Neural progenitor cell (in vitro differentiated cells): ENCODE measurements at regions not wholly inside any gene's neighbourhood (a gene's known extent, or its start where the extent isn't known, plus 50 kb on each side); places are given as distances from the start of the nearest gene placed in this dataset.

Experiments used
- DNase-seq: peaks from one replicate; pipeline ENCODE4 v3.0.0-alpha.2; 2016; ENCODE audit warnings: low spot score
- H2AFZ ChIP-seq: fragments of 200-600 bp; sonication (generic); replicated peaks from 2 replicates; pipeline ENCODE4 v1.6.1; 2016; ENCODE audit warnings: antibody characterized with exemption
- H3F3A ChIP-seq: fragments of 200-600 bp; sonication (generic); 2 replicates; pipeline ENCODE4 v1.6.1; 2016; ENCODE audit warnings: antibody characterized with exemption, low read depth
- H3K27ac ChIP-seq: fragments of 200-600 bp; sonication (generic); 2 replicates; pipeline ENCODE4 v1.5.1; 2016; ENCODE audit warnings: mild to moderate bottlenecking
- H3K27me3 ChIP-seq: fragments of 200-600 bp; sonication (generic); 2 replicates; pipeline ENCODE4 v1.6.1; 2016; ENCODE audit warnings: mild to moderate bottlenecking, moderate library complexity
- H3K36me3 ChIP-seq: fragments of 200-600 bp; sonication (generic); 2 replicates; pipeline ENCODE4 v1.5.1; 2016
- H3K4me1 ChIP-seq: fragments of 200-600 bp; sonication (generic); 2 replicates; pipeline ENCODE4 v1.6.1; 2016; ENCODE audit warnings: mixed run types
- H3K4me2 ChIP-seq: fragments of 200-600 bp; sonication (generic); 2 replicates; pipeline ENCODE4 v1.6.1; 2016
- H3K4me3 ChIP-seq: fragments of 200-600 bp; sonication (generic); 2 replicates; pipeline ENCODE4 v1.5.1; 2016
- H3K79me2 ChIP-seq: fragments of 200-600 bp; sonication (generic); 2 replicates; pipeline ENCODE4 v1.6.1; 2016; ENCODE audit warnings: low read depth
- H3K9ac ChIP-seq: fragments of 200-600 bp; sonication (generic); 2 replicates; pipeline ENCODE4 v1.6.1; 2016
- H3K9me3 ChIP-seq: fragments of 200-600 bp; sonication (generic); 2 replicates; pipeline ENCODE4 v1.5.1; 2016; ENCODE audit warnings: low read depth
- H4K20me1 ChIP-seq: fragments of 200-600 bp; sonication (generic); 2 replicates; pipeline ENCODE4 v1.6.1; 2016; ENCODE audit warnings: low read depth
- H3K27ac Mint-ChIP-seq: 3 replicates; pipeline ENCODE4 v1.8.0; 2021; ENCODE audit warnings: mixed read lengths
- H3K27me3 Mint-ChIP-seq: 2 replicates; pipeline ENCODE4 v1.8.0; 2022; ENCODE audit warnings: low read depth, mild to moderate bottlenecking, inconsistent platforms, moderate library complexity, mixed read lengths; ENCODE audit not compliant: insufficient read depth
- H3K36me3 Mint-ChIP-seq: 3 replicates; pipeline ENCODE4 v1.8.0; 2021; ENCODE audit warnings: mixed read lengths
- H3K4me1 Mint-ChIP-seq: 3 replicates; pipeline ENCODE4 v1.8.0; 2021; ENCODE audit warnings: mixed read lengths
- H3K4me3 Mint-ChIP-seq: 3 replicates; pipeline ENCODE4 v1.8.0; 2021; ENCODE audit warnings: mild to moderate bottlenecking, moderate library complexity, mixed read lengths
- H3K9me3 Mint-ChIP-seq: 3 replicates; pipeline ENCODE4 v1.8.0; 2020; ENCODE audit warnings: mixed read lengths
- CTCF ChIP-seq: fragments of 200-600 bp; sonication (generic); IDR thresholded peaks from 2 replicates; pipeline ENCODE4 v1.5.1; 2017; ENCODE audit warnings: antibody characterized with exemption, mild to moderate bottlenecking
- EZH2 ChIP-seq: fragments of 200-600 bp; sonication (generic); IDR thresholded peaks from 2 replicates; pipeline ENCODE4 v1.6.1; 2017; ENCODE audit warnings: antibody characterized with exemption, mild to moderate bottlenecking, moderate library complexity
- EZH2phosphoT487 ChIP-seq: fragments of 200-600 bp; sonication (generic); IDR thresholded peaks from 2 replicates; pipeline ENCODE4 v1.6.1; 2017; ENCODE audit warnings: antibody characterized with exemption

- Histone ChIP-seq H3K4me2 (no peak overlapping the region), H3K79me2 (no peaks in the 10 kb centered on the region), H3K4me1 (peaks cover 4% of the 10 kb centered on the region), H3F3A (no peaks in the 10 kb centered on the region), H2AFZ (no peak overlapping the region), H3K27me3 (no peaks in the 10 kb centered on the region), H3K4me3 (no peak overlapping the region), H3K36me3 (no peaks in the 10 kb centered on the region), H3K27ac (no peak overlapping the region), H3K9me3 (no peaks in the 10 kb centered on the region), H4K20me1 (no peaks in the 10 kb centered on the region), H3K9ac (no peak overlapping the region)
- Mint-ChIP-seq H3K4me3 (no peak overlapping the region), H3K27me3 (peaks cover 7% of the 10 kb centered on the region), H3K4me1 (peaks cover 45% of the 10 kb centered on the region), H3K27ac (no peak overlapping the region), H3K9me3 (no peaks in the 10 kb centered on the region), H3K36me3 (no peaks in the 10 kb centered on the region)
- TF ChIP-seq EZH2phosphoT487 (no peak), CTCF (no peak), EZH2 (no peak)
- DNase-seq = no peak
These were observed 98.8 kb downstream of the DAD1 start for GRCh38 chr14:22489957-22490950.

GRCh38 chr14:22489244-22489545, 99.8 kb downstream of the DAD1 start:
- Mint-ChIP-seq H3K36me3 (no peaks in the 10 kb centered on the region), H3K4me1 (peaks cover 48% of the 10 kb centered on the region), H3K9me3 (no peaks in the 10 kb centered on the region), H3K27ac (no peak overlapping the region), H3K27me3 (peaks cover 5% of the 10 kb centered on the region), H3K4me3 (no peak overlapping the region)
- Histone ChIP-seq H4K20me1 (no peaks in the 10 kb centered on the region), H3K9me3 (no peaks in the 10 kb centered on the region), H3K4me2 (no peak overlapping the region), H3K4me3 (no peak overlapping the region), H3K9ac (no peak overlapping the region), H3K27me3 (no peaks in the 10 kb centered on the region), H2AFZ (no peak overlapping the region), H3F3A (no peaks in the 10 kb centered on the region), H3K4me1 (peaks cover 4% of the 10 kb centered on the region), H3K27ac (no peak overlapping the region), H3K36me3 (no peaks in the 10 kb centered on the region), H3K79me2 (no peaks in the 10 kb centered on the region)
- DNase-seq = peak; percentile 50
- TF ChIP-seq EZH2phosphoT487 = no peak
- no peak for TF ChIP-seq CTCF
- TF ChIP-seq EZH2 = no peak

GRCh38 chr14:22488522-22489243, 100.3 kb downstream of the DAD1 start:
- DNase-seq = no peak
- Histone ChIP-seq H3K9me3 (no peaks in the 10 kb centered on the region), H4K20me1 (no peaks in the 10 kb centered on the region), H3F3A (no peaks in the 10 kb centered on the region), H3K9ac (no peak overlapping the region), H3K4me2 (no peak overlapping the region), H3K4me3 (no peak overlapping the region), H2AFZ (no peak overlapping the region), H3K36me3 (no peaks in the 10 kb centered on the region), H3K79me2 (no peaks in the 10 kb centered on the region), H3K27me3 (no peaks in the 10 kb centered on the region), H3K27ac (no peak overlapping the region), H3K4me1 (peaks cover 4% of the 10 kb centered on the region)
- H3K27ac Mint-ChIP-seq = peak overlapping the region; percentile 1
- no peaks in the 10 kb centered on the region for H3K36me3 Mint-ChIP-seq
- no peak overlapping the region for H3K4me3 Mint-ChIP-seq
- peaks cover 5% of the 10 kb centered on the region for H3K27me3 Mint-ChIP-seq
- TF ChIP-seq CTCF = no peak
- TF ChIP-seq EZH2 = no peak
- TF ChIP-seq EZH2phosphoT487 = no peak
- H3K4me1 Mint-ChIP-seq = peaks cover 53% of the 10 kb centered on the region
- H3K9me3 Mint-ChIP-seq = no peaks in the 10 kb centered on the region
